NT2/D1 (cell line): ENCODE measurements at regions not wholly inside any gene's neighbourhood (a gene's known extent, or its start where the extent isn't known, plus 50 kb on each side); places are given as distances from the start of the nearest gene placed in this dataset.

Experiments used
- SUZ12 ChIP-seq: IDR thresholded peaks from 2 replicates; pipeline ENCODE4 v1.6.1; 2011; ENCODE audit not compliant: insufficient read length, insufficient read depth; ENCODE audit errors: extremely low read depth
- YY1 ChIP-seq: IDR thresholded peaks from 2 replicates; pipeline ENCODE4 v1.6.1; 2011; ENCODE audit not compliant: insufficient read length, insufficient read depth
- ZNF274 ChIP-seq: IDR thresholded peaks from 2 replicates; pipeline ENCODE4 v1.6.1; 2011; ENCODE audit warnings: mild to moderate bottlenecking, low read depth, low read length

GRCh38 chr13:50275392-50276063, 260.3 kb downstream of the KCNRG start:
- TF ChIP-seq YY1, result no peak
- TF ChIP-seq SUZ12, result no peak
- no peak for TF ChIP-seq ZNF274
